Karpas-422 (cell line): ENCODE measurements at regions not wholly inside any gene's neighbourhood (a gene's known extent, or its start where the extent isn't known, plus 50 kb on each side); places are given as distances from the start of the nearest gene placed in this dataset.

Experiments
- DNase-seq: peaks from one replicate; pipeline ENCODE4 v3.0.0-alpha.2; 2015
- H2AFZ ChIP-seq: fragments of 200-600 bp; sonication (generic); 2 replicates; pipeline ENCODE4 v1.6.1; 2014; ENCODE audit warnings: antibody characterized with exemption, low read length, mixed read lengths
- H3K27ac ChIP-seq: fragments of 200-600 bp; sonication (generic); 2 replicates; pipeline ENCODE4 v1.5.1; 2014; ENCODE audit warnings: mild to moderate bottlenecking, low read length, moderate library complexity
- H3K27me3 ChIP-seq: fragments of 200-600 bp; sonication (generic); 2 replicates; pipeline ENCODE4 v1.6.1; 2014; ENCODE audit warnings: low read length, mixed read lengths
- H3K36me3 ChIP-seq: fragments of 200-600 bp; sonication (generic); 2 replicates; pipeline ENCODE4 v1.6.1; 2014; ENCODE audit warnings: low read length, mixed read lengths; ENCODE audit not compliant: insufficient read depth
- H3K4me1 ChIP-seq: fragments of 200-600 bp; sonication (generic); 2 replicates; pipeline ENCODE4 v1.6.1; 2014; ENCODE audit warnings: mild to moderate bottlenecking, low read length, mixed read lengths
- H3K4me2 ChIP-seq: fragments of 200-600 bp; sonication (generic); 2 replicates; pipeline ENCODE4 v1.6.1; 2014; ENCODE audit warnings: low read length, low read depth, mild to moderate bottlenecking; ENCODE audit not compliant: poor library complexity, severe bottlenecking
- H3K4me3 ChIP-seq: fragments of 200-600 bp; sonication (generic); 2 replicates; pipeline ENCODE4 v1.5.1; 2014; ENCODE audit warnings: mild to moderate bottlenecking, antibody characterized with exemption, low read length, mixed read lengths
- H3K79me2 ChIP-seq: fragments of 200-600 bp; sonication (generic); 2 replicates; pipeline ENCODE4 v1.6.1; 2014; ENCODE audit warnings: mild to moderate bottlenecking, low read length, mixed read lengths
- H3K9ac ChIP-seq: fragments of 200-600 bp; sonication (generic); 2 replicates; pipeline ENCODE4 v1.6.0; 2014; ENCODE audit warnings: low read length
- H3K9me2 ChIP-seq: fragments of 200-600 bp; sonication (generic), shearing (Covaris generic); replicated peaks from 2 replicates; pipeline ENCODE4 v1.6.0; 2014; ENCODE audit warnings: mild to moderate bottlenecking, low read length, moderate library complexity; ENCODE audit not compliant: insufficient read depth
- H3K9me3 ChIP-seq: fragments of 300-700, 200-600 bp; sonication (generic); 2 replicates; pipeline ENCODE4 v1.6.1; 2014; ENCODE audit warnings: low read length, mixed read lengths
- H4K20me1 ChIP-seq: fragments of 200-600 bp; sonication (generic); 2 replicates; pipeline ENCODE4 v1.6.1; 2014; ENCODE audit warnings: mild to moderate bottlenecking, antibody characterized with exemption, low read length, low read depth; ENCODE audit not compliant: insufficient read depth

DNA sequence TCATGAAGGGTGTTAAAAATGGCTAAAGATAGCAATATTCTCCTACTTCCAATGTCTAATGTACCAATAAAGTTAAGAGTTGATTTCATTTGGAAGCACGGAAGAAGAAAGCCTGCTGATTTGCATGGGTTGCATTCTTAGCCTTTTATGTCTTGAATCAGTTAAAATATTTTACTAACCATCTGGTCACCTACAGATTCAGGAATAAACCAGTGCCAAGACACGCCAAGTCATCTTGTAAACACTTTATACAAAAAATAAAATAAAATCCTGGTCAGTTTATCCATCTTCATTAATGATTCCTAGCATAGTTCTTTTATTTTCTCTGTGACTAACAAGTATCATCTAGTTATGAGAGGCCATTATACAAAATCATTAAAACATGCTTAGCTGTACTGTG is 1031.6 kb upstream of the WWC1 start:
- no peak overlapping the region for H3K4me3 ChIP-seq
- no peaks in the 10 kb centered on the region for H4K20me1 ChIP-seq
- DNase-seq = no peak
- H3K4me2 ChIP-seq = no peak overlapping the region
- no peak overlapping the region for H3K27ac ChIP-seq
- H3K79me2 ChIP-seq = no peaks in the 10 kb centered on the region
- H3K36me3 ChIP-seq = no peaks in the 10 kb centered on the region
- no peak overlapping the region for H2AFZ ChIP-seq
- H3K4me1 ChIP-seq = no peaks in the 10 kb centered on the region
- H3K9ac ChIP-seq = no peak overlapping the region
- H3K9me2 ChIP-seq = no peaks in the 10 kb centered on the region
- H3K27me3 ChIP-seq = no peaks in the 10 kb centered on the region
- H3K9me3 ChIP-seq = no peaks in the 10 kb centered on the region

DNA sequence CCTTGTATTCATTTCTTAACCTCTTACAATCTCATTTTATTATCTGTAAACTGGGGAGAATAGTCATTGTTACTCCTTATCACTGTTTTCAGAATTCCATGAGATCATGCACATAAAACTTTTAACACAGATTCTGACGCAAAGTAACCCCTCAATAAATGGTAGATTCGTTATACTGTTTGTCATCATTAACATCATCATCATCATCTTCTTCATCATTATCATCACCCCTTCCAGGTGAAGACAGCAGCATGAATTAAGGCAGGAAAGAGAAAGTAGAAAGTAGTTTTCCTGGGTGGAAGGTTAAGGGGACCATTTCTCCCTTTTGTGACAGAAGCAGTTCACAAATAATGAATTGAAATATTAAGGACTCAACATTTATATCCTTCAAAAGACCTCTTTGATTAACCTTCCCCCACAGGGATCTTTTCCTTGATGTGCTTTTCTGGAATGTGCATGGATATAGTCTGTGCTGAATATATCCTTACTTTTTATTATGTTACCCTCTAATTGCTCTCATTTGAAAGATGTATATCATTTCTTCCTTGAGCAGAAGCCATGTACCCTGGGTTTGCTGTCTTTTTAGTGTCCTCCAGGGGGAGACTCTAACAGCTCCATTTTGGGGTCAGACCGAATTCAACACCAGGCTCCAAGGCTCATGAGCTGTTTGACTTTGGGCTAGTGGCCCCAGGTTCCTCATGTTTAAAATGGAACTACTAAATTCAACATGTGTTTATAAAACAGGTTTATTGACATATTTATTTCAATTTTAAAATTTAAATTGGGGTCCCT is 1029.9 kb upstream of the WWC1 start:
- no peak overlapping the region for H3K4me3 ChIP-seq
- H3K9me3 ChIP-seq = no peaks in the 10 kb centered on the region
- H3K9ac ChIP-seq = no peak overlapping the region
- H3K4me2 ChIP-seq = no peak overlapping the region
- no peaks in the 10 kb centered on the region for H3K36me3 ChIP-seq
- no peak overlapping the region for H3K27ac ChIP-seq
- H3K79me2 ChIP-seq = no peaks in the 10 kb centered on the region
- H3K9me2 ChIP-seq = no peaks in the 10 kb centered on the region
- peak; percentile 47 for DNase-seq
- H2AFZ ChIP-seq = no peak overlapping the region
- no peaks in the 10 kb centered on the region for H3K27me3 ChIP-seq
- H3K4me1 ChIP-seq = no peaks in the 10 kb centered on the region
- H4K20me1 ChIP-seq = no peaks in the 10 kb centered on the region

DNA sequence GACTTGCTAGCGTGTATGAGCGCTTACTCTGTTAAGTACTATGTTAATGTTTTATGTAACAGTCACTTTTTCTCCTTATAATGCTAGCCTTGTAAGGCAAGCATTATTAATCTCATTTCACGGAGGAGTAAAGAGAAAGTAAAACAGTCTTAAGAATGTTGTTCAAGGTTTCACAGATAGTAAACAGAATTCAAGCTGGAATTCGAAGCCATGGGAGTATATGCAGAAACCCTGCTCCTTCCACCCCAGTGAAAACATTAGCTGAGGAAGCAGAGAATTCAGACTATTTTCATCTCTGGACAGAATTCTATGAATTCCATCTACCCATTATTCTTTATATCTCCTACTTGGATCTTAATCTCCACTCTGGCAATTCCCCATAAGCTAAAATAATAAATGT is 1028.3 kb upstream of the WWC1 start:
- Histone ChIP-seq H2AFZ (no peak overlapping the region), H3K4me2 (no peak overlapping the region), H3K9me3 (no peaks in the 10 kb centered on the region), H3K79me2 (no peaks in the 10 kb centered on the region), H3K27ac (no peak overlapping the region), H3K9me2 (no peaks in the 10 kb centered on the region), H3K4me3 (no peak overlapping the region), H3K27me3 (no peaks in the 10 kb centered on the region), H3K9ac (no peak overlapping the region), H3K4me1 (no peaks in the 10 kb centered on the region), H3K36me3 (no peaks in the 10 kb centered on the region), H4K20me1 (no peaks in the 10 kb centered on the region)
- no peak for DNase-seq

DNA sequence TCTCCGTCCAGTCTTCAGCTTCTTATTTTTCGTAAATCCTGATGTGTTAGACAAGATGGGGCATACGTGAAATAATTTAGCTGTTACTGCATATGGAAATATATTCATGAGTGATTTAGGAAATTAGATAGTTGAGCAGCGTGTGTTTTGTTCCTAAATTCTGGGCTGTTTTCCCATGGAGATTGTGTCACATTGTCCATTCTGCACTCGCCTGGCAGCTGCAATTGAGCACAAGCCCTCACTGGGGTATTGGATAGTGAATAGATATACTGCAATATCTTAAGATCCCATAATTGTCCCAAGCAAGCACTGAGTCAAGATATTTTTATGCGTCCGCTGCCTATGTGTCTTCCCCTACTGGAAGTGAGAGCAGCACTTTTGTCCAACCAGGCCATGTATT is 1027.1 kb upstream of the WWC1 start:
- H3K27ac ChIP-seq = no peak overlapping the region
- H2AFZ ChIP-seq = no peak overlapping the region
- H3K4me1 ChIP-seq = no peaks in the 10 kb centered on the region
- no peak overlapping the region for H3K9ac ChIP-seq
- H3K36me3 ChIP-seq = no peaks in the 10 kb centered on the region
- no peaks in the 10 kb centered on the region for H3K9me3 ChIP-seq
- H3K79me2 ChIP-seq = no peaks in the 10 kb centered on the region
- H4K20me1 ChIP-seq = no peaks in the 10 kb centered on the region
- H3K4me2 ChIP-seq = no peak overlapping the region
- H3K9me2 ChIP-seq = 0 out of 2 replicates have a peak, but pooled peaks cover 2% of the 10 kb centered on the region
- no peak overlapping the region for H3K4me3 ChIP-seq
- no peak for DNase-seq
- no peaks in the 10 kb centered on the region for H3K27me3 ChIP-seq

DNA sequence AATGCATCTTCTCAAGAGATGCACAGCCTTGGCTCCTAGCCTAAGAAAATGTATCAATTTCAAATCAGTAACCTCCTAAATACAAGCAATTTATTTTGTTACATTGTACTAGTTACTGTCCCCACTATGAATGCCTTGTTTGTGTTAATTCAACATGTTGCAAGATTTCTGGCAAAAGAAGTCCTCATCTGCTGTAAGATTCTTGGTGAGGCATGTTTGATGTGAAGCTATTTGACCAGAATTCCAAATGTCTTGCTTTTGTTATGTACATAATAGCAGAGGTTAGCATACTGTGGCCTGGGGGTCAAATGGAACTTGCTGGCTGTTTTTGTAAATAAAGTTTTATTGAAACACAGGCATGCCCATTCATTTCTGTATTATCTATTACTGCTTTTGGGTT is 1023.1 kb upstream of the WWC1 start:
- H2AFZ ChIP-seq = no peak overlapping the region
- H3K9me2 ChIP-seq = 0 out of 2 replicates have a peak, but pooled peaks cover 2% of the 10 kb centered on the region
- H3K36me3 ChIP-seq = no peaks in the 10 kb centered on the region
- no peak overlapping the region for H3K4me3 ChIP-seq
- H4K20me1 ChIP-seq = no peaks in the 10 kb centered on the region
- H3K79me2 ChIP-seq = no peaks in the 10 kb centered on the region
- no peaks in the 10 kb centered on the region for H3K9me3 ChIP-seq
- H3K4me2 ChIP-seq = no peak overlapping the region
- no peaks in the 10 kb centered on the region for H3K4me1 ChIP-seq
- DNase-seq = no peak
- H3K27ac ChIP-seq = no peak overlapping the region
- no peaks in the 10 kb centered on the region for H3K27me3 ChIP-seq
- H3K9ac ChIP-seq = no peak overlapping the region

DNA sequence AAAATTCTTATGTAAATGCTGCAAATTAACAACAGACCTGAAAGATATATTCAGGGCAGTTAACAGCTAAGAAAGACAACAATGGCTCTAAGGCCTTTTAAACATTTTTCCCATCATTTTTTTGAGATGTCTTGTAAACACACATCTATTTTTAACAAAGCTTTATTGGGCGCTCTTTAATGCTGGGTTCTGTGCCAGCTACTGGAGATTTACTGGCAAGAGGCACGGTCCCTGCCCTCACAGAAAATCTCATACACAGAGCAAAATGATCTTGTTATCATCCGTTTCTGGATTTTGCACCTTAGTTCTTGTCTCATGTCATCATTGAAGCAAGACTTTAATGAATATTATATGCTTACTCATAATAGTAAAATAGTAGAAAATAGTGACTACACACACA is 1022.3 kb upstream of the WWC1 start:
- H3K4me3 ChIP-seq = no peak overlapping the region
- DNase-seq = no peak

DNA sequence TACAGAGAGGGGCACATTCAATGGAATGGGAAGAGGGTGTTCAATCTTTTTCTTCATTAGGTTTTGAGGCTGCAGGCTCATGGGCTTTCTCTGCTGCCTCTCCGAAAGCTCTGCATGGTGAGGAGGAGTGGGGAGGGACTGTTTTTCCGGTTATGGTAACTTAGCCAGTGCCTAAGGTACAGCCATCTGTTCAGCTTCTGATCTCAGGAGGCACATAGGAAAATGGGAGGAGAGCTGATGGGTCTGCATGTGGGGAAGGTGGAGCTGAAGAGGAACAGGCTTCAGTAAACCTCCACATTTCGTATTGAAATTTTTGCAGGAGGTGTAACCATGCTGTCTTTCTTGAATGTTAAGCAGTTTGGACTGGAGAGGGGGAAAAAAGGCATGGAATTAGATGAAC is 1020.4 kb upstream of the WWC1 start:
- Histone ChIP-seq H3K4me2 (no peak overlapping the region), H4K20me1 (no peaks in the 10 kb centered on the region), H3K4me3 (no peak overlapping the region), H3K9me2 (0 out of 2 replicates have a peak, but pooled peaks cover 2% of the 10 kb centered on the region), H3K9me3 (no peaks in the 10 kb centered on the region), H3K9ac (no peak overlapping the region), H3K36me3 (no peaks in the 10 kb centered on the region), H3K27ac (no peak overlapping the region), H3K4me1 (no peaks in the 10 kb centered on the region), H3K27me3 (no peaks in the 10 kb centered on the region), H2AFZ (no peak overlapping the region), H3K79me2 (no peaks in the 10 kb centered on the region)
- DNase-seq = no peak

More for the DNA sequence above, 1022.3 kb upstream of the WWC1 start:
- Histone ChIP-seq H3K27me3 (no peaks in the 10 kb centered on the region), H3K27ac (no peak overlapping the region), H3K9me2 (0 out of 2 replicates have a peak, but pooled peaks cover 2% of the 10 kb centered on the region), H3K79me2 (no peaks in the 10 kb centered on the region), H3K9me3 (no peaks in the 10 kb centered on the region), H3K4me1 (no peaks in the 10 kb centered on the region), H2AFZ (no peak overlapping the region), H3K9ac (no peak overlapping the region), H3K4me2 (no peak overlapping the region), H3K36me3 (no peaks in the 10 kb centered on the region), H4K20me1 (no peaks in the 10 kb centered on the region)

DNA sequence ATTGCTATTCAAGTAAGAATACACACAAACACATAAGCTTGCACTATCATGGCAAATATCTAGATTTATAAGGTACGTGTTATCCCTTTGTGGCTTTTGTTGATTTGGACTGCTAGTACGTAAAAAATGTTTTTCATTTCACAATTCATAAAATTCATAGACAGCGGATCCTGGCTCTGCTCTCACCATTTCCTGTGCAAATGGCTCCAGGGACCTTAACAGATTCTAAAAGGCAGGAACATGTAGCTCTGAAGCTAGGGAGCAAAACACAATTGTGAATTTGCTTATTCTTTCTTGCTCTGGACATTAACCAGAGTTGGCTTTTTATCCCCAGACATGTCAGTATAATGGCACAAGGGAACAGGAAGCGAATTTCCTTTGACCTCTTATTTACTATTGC is 1019.9 kb upstream of the WWC1 start:
- Histone ChIP-seq H3K9me3 (no peaks in the 10 kb centered on the region), H3K27ac (no peak overlapping the region), H2AFZ (no peak overlapping the region), H3K4me2 (no peak overlapping the region), H3K36me3 (no peaks in the 10 kb centered on the region), H3K79me2 (no peaks in the 10 kb centered on the region), H3K4me3 (no peak overlapping the region), H3K27me3 (no peaks in the 10 kb centered on the region), H3K4me1 (no peaks in the 10 kb centered on the region), H3K9ac (no peak overlapping the region), H3K9me2 (0 out of 2 replicates have a peak, but pooled peaks cover 2% of the 10 kb centered on the region), H4K20me1 (no peaks in the 10 kb centered on the region)
- no peak for DNase-seq
